Naive thymus-derived CD8-positive, alpha-beta T cell (primary cell): ENCODE measurements at regions not wholly inside any gene's neighbourhood (a gene's known extent, or its start where the extent isn't known, plus 50 kb on each side); places are given as distances from the start of the nearest gene placed in this dataset.
"Not testable (repeated sequence)": the region's sequence is repeated elsewhere in the genome, so short reads cannot be mapped to it uniquely, and the experiment has no call there.

Experiments
- ATAC-seq, 2 donors: fragments of 150-1000 bp; cut with Tn5 transposase in 1 of 2; sonication (Bioruptor Pico), chemical (Tn5 transposase) in 1 of 2; 1 replicate in 1 of 2; 2 replicates in 1 of 2; pipeline ENCODE4 v1.10.0; 2021; ENCODE audit warnings: mild to moderate bottlenecking in 2 of 2, moderate library complexity in 2 of 2
- POLR2A ChIA-PET: fragments of 350-600 bp; sonication (Branson Sonifier 250); formaldehyde crosslinking; loops from one replicate; lab custom pipeline; 2021; ENCODE audit warnings: antibody characterized with exemption; lab: Charles Lee
- DNase-seq, 10 donors: peaks; one replicate each; pipeline versions ENCODE4 v3.0.0 to v3.0.0-alpha.2; 2020 to 2022
- H3K27ac Mint-ChIP-seq, 10 donors: one replicate each; pipeline ENCODE4 v1.8.0; 2020 to 2022; ENCODE audit warnings: mild to moderate bottlenecking in 10 of 10, mixed read lengths in 10 of 10, moderate library complexity in 4 of 10, inconsistent platforms in 1 of 10
- H3K27me3 Mint-ChIP-seq, 5 donors: one replicate each; pipeline ENCODE4 v1.8.0; 2021 to 2022; ENCODE audit warnings: mixed read lengths in 5 of 5
- H3K36me3 Mint-ChIP-seq, 3 donors: one replicate each; pipeline ENCODE4 v1.8.0; 2020 to 2022; ENCODE audit warnings: mixed read lengths in 3 of 3, mild to moderate bottlenecking in 2 of 3, inconsistent platforms in 1 of 3
- H3K4me1 Mint-ChIP-seq, 4 donors: one replicate each; pipeline ENCODE4 v1.8.0; 2021 to 2022; ENCODE audit warnings: mixed read lengths in 4 of 4
- H3K4me3 Mint-ChIP-seq, 10 donors: one replicate each; pipeline ENCODE4 v1.8.0; 2020 to 2022; ENCODE audit warnings: mild to moderate bottlenecking in 10 of 10, mixed read lengths in 10 of 10, moderate library complexity in 6 of 10, inconsistent platforms in 1 of 10
- H3K9me3 Mint-ChIP-seq, 9 donors: one replicate each; pipeline ENCODE4 v1.8.0; 2020 to 2022; ENCODE audit warnings: mixed read lengths in 9 of 9, mild to moderate bottlenecking in 3 of 9, inconsistent platforms in 1 of 9, moderate library complexity in 1 of 9

DNA sequence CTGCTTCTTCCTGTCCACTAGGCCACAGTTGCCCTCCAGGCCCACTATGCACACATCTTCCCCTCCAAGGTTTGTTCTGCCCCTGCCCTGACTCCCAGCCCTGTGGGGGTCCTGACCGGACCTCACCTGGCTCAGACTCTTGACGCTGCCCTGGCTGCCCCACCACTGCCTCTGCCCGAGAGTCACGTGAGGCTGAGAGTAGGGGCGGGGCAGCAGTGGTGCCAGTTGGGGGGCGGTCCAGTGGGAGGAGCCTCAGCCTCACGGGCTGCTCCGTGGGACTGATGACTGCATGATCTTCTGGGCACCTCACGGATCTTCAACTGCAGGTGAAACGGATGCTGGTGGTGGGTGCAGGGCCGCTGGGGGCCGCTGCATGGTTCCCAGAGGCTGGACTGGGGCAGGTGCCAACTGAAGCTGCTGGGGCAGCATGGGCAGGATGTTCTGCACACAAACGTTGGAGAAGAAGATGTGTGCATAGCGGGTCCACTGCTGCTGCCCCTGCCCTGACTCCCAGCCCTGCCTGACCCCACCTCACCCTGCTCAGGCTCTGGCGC lies 77.6 kb downstream of the HHIPL2 start:
- H3K4me3 Mint-ChIP-seq, H3K27ac Mint-ChIP-seq, H3K9me3 Mint-ChIP-seq, ATAC-seq, POLR2A ChIA-PET, H3K4me1 Mint-ChIP-seq, H3K27me3 Mint-ChIP-seq, H3K36me3 Mint-ChIP-seq, DNase-seq: not testable (repeated sequence)

DNA sequence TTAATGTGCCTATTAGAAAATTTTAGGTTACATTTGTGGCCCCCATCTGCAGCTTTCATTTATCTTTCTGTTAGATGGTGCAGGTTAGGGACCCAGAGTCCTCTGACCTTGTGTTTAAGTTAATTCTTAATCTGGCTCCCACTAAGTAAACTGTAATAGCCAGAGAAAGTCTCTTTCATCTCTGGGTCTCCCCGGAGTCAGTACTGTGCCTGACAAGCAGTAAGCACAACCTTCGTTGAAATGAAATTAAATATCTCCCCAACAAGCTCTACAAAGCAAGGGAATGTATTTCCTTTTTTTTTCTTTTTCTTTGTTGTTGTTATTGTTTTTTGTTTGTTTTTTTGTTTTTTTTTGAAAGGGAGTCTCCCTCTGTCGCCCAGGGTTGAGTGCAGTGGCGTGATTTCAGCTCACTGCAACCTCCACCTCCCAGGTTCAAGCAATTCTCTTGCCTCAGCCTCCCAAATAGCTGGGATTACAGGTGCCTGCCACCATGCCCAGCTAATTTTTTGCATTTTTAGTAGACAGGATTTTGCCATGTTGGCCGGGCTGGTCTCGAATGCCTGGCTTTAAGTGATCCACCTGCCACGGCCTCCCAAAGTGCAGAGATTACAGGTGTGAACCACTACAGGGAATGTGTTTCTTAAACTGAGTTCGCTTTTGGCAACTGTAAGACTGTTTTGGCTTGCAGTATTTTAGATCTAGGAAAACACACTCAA lies 81.6 kb downstream of the HHIPL2 start:
- no peak for DNase-seq
- Mint-ChIP-seq H3K4me1 (peaks cover 6 to 14% (median 12%) of the 10 kb centered on the region in 4 donors), H3K27ac (peak overlapping the region in 5 of 10 donors; percentile 4 to 86 (median 50)), H3K4me3 (peak overlapping the region in 9 of 10 donors; percentile 19 to 82 (median 29)), H3K9me3 (peaks cover 0 to 2% (median 0%) of the 10 kb centered on the region in 9 donors), H3K27me3 (peaks cover 0 to 5% (median 0%) of the 10 kb centered on the region in 5 donors), H3K36me3 (no peaks in the 10 kb centered on the region)
- no peak for ATAC-seq
- POLR2A ChIA-PET, result interaction anchor here (0.6 to 2.4 kb wide), 4 partner anchors 168 to 513 kb away, joined by 3 to 12 read pairs (median 5); partner anchors contain the start of genes AIDA and BROX

DNA sequence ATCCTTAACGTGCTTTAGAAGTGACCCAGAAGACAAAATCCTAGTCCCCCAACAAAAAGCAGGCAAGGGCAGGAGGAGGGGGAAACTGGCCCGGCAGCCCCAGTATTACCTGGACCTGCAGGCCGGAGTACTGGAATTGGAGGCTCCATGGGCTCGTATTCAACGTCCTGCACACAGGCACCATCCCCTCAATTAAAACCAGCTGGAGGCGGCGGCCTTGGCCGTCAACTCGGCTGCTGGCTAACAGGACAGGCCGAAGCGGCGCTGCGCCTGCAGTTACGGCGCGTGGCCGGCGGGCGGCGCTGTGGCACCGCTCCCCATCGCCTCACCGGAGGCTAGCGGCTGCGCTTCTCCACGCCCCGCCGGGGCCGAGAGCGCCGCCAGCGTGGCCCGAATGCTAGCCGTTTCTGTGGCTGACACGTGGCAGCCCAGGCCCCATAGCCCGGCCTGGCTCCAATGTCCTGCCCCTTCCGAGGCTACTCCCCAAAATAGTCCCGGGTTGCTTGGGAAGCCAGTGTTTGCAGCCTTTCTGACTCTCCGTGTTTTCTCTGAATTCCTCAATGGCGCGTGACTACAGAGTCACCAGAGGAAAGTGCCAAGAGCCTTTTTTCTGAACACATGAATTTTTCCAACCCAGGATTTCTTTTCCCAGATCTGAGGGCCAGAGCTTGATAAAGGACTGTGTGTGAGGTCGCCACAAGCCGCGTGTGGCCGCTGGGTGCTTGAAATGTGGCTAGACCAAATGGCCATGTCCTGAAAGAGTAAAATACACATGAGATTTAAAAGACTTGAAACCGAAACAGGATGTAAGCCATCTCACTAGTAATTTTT lies 82.5 kb downstream of the HHIPL2 start:
- ATAC-seq (peak; percentile 91 to 94), DNase-seq (peak; percentile 57 to 87 (median 77))
- peaks cover 6 to 14% (median 12%) of the 10 kb centered on the region in 4 donors for H3K4me1 Mint-ChIP-seq
- peak overlapping the region; percentile 82 to 92 (median 88) for H3K4me3 Mint-ChIP-seq
- POLR2A ChIA-PET, result interaction anchor here (0.6 to 2.4 kb wide), 5 partner anchors 10 to 514 kb away, joined by 3 to 12 read pairs (median 4); partner anchors contain the start of genes AIDA and BROX
- H3K27ac Mint-ChIP-seq, result peak overlapping the region; percentile 82 to 97 (median 91)
- peaks cover 0 to 6% (median 3%) of the 10 kb centered on the region in 5 donors for H3K27me3 Mint-ChIP-seq
- no peaks in the 10 kb centered on the region for H3K36me3 Mint-ChIP-seq
- peaks cover 0 to 2% (median 0%) of the 10 kb centered on the region in 9 donors for H3K9me3 Mint-ChIP-seq

DNA sequence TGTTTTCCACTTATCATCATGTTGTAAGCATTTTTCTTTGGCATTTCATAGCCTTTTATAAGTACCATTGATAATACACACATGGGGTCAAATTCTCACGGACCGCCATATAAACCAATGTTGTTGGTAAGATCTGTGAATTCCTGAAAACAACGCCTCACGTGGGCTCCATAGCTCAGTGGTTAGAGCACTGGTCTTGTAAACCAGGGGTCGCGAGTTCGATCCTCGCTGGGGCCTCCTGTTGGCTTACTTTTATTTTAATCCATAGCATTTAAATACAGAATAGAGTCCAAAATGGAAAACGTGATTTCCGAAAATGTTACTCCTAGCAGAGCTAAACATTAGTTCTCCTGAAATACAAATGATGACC lies 83.1 kb downstream of the HHIPL2 start:
- DNase-seq (peak in 9 of 10 donors; percentile 50 to 81 (median 67)), ATAC-seq (peak; percentile 31 to 52)
- Mint-ChIP-seq H3K27ac (peak overlapping the region; percentile 60 to 95 (median 83)), H3K4me3 (peak overlapping the region; percentile 80 to 92 (median 85)), H3K36me3 (no peaks in the 10 kb centered on the region), H3K4me1 (peaks cover 6 to 14% (median 12%) of the 10 kb centered on the region in 4 donors), H3K27me3 (peaks cover 0 to 10% (median 5%) of the 10 kb centered on the region in 5 donors), H3K9me3 (peaks cover 0 to 2% (median 0%) of the 10 kb centered on the region in 9 donors)
- POLR2A ChIA-PET, result interaction anchor here (1.0 to 2.4 kb wide), 3 partner anchors 10 to 248 kb away, joined by 4 to 12 read pairs (median 7); partner anchors contain the start of genes AIDA and BROX

DNA sequence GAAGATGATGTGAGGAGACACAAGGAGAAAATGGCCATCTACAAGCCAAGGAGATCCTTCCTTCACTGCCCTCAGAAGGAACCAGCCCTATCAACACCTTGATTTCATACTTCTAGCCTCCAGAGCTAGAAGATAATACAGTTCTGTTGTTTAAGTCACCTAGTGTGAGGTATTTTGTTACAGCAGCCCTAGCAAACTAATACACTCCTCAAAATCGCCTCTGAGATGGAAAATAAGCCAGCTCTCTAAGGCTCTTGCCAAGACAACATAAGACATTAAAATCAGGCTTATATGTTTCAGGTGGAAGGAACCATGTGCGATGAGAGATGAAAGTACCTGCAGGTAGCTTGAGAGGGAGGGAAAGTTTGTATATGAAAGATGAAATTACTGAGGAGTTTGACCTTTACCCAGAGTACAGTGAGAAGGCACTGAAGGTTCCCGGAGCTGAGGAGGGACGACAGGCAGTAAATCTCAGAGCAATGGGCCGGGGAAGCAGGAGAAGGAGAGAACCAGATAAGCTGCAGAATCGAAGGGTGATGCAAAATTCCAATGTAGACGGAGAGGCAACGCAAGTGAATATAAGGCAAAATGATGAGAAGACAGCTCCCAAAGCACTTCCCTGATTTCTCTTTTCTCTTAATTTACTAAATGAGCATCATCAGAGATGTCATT lies 84.7 kb downstream of the HHIPL2 start:
- POLR2A ChIA-PET, result interaction anchor here (1.0 to 1.3 kb wide), 2 partner anchors 181 to 249 kb away, joined by 3 read pairs; partner anchors contain the start of genes AIDA and BROX
- peaks cover 0 to 3% (median 0%) of the 10 kb centered on the region in 3 donors for H3K36me3 Mint-ChIP-seq
- peaks cover 0 to 9% (median 0%) of the 10 kb centered on the region in 9 donors for H3K9me3 Mint-ChIP-seq
- H3K27ac Mint-ChIP-seq, result peak overlapping the region in 3 of 10 donors; percentile 43 to 95 (median 61)
- peaks cover 6 to 14% (median 12%) of the 10 kb centered on the region in 4 donors for H3K4me1 Mint-ChIP-seq
- DNase-seq, result no peak
- no peak for ATAC-seq
- H3K27me3 Mint-ChIP-seq, result peaks cover 0 to 13% (median 5%) of the 10 kb centered on the region in 5 donors
- H3K4me3 Mint-ChIP-seq, result peak overlapping the region in 3 of 10 donors; percentile 2 to 82 (median 41)

DNA sequence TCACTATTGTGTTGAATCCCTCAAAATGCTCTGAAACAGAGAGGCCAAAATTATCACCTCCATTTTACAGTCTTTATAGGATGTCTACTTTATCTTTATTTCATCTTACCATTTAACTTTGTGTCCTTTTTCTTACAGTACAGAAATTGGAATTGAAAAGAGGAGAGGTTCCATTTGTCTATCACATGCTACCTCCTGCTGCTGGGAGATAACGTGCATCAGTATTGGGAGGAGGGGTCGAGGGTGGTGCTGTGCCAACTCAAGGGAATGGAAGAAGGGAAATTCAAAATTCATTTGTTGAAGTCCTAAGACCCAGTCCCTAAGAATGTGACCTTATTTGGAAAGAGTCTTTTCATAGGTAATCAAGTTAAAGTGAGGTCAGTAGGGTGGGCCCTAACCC lies 85.3 kb downstream of the HHIPL2 start:
- Mint-ChIP-seq H3K36me3 (peaks cover 0 to 3% (median under 1%) of the 10 kb centered on the region in 3 donors), H3K27ac (no peak overlapping the region), H3K4me3 (no peak overlapping the region), H3K9me3 (peaks cover 0 to 9% (median 2%) of the 10 kb centered on the region in 9 donors), H3K4me1 (peaks cover 6 to 14% (median 12%) of the 10 kb centered on the region in 4 donors), H3K27me3 (peaks cover 0 to 13% (median 5%) of the 10 kb centered on the region in 5 donors)
- no peak for ATAC-seq
- no peak for DNase-seq
- POLR2A ChIA-PET, result no interaction called here

DNA sequence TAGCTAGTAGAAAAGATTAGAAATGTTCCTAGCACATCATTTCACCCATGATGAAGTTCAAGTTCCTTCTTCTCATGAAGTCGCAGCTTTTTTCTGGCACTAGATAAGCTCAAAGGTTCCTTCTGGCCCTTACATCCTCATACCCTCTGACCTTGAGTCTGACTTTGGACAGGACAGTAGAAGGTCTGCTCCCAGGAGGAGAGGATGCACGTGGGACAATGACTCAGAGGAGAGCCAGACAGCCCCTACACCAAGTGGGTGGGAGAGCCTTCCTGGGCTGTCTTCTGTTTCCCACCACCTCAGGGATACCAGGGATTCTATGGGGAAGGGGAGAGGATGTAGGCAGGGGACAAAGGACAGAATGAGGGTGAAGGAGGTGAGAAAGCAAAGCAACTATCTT lies 86.0 kb downstream of the HHIPL2 start:
- H3K4me3 Mint-ChIP-seq, result no peak overlapping the region
- ATAC-seq (no peak), DNase-seq (no peak)
- peaks cover 0 to 13% (median 5%) of the 10 kb centered on the region in 5 donors for H3K27me3 Mint-ChIP-seq
- peaks cover 6 to 14% (median 12%) of the 10 kb centered on the region in 4 donors for H3K4me1 Mint-ChIP-seq
- peaks cover 0 to 15% (median 8%) of the 10 kb centered on the region in 9 donors for H3K9me3 Mint-ChIP-seq
- peak overlapping the region in 1 of 10 donors; percentile 28 for H3K27ac Mint-ChIP-seq
- peaks cover 0 to 9% (median 7%) of the 10 kb centered on the region in 3 donors for H3K36me3 Mint-ChIP-seq
- POLR2A ChIA-PET, result no interaction called here

DNA sequence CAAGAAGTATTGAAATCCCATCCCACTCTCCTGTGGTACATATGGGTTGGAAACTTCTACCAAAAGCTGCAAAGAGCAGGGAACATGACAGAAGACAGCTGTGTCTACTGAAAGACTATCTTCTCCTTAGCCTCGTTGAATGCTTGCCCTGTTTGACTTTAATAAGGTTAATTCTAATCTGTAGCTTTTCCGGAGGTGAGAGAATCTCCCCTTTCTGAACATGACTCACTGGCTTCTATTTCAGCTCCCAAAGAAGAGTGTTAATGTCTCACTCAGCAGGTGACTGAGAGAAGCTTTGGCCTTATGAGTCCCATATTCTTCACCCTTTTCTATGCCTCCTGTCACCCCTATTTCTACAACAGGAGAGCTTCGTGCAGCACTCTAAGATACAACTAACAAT lies 88.3 kb downstream of the HHIPL2 start:
- H3K4me1 Mint-ChIP-seq, result peaks cover 3 to 14% (median 8%) of the 10 kb centered on the region in 4 donors
- POLR2A ChIA-PET, result no interaction called here
- H3K4me3 Mint-ChIP-seq, result no peak overlapping the region

DNA sequence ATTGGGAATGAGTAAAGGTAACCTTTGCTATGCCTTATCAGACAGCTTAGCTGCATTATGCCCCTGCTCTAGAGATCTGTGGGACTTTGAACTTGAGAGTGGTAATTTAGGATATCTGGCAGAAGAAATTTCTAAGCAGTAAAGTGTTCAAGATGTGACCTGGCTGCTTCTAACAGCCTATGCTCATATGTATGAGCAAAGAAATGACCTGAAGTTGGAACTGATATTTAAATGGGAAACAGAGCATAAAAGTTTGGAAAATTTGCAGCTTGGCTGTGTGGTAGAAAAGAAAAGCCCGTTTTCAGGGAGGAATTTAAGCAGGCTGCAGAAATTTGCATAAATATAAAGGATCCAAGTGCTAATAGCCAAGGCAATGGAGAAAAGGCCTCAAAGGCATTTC lies 90.4 kb downstream of the HHIPL2 start:
- Mint-ChIP-seq H3K36me3 (peaks cover 0 to 12% (median 7%) of the 10 kb centered on the region in 3 donors), H3K27me3 (peaks cover 0 to 13% (median 5%) of the 10 kb centered on the region in 5 donors), H3K9me3 (peaks cover 0 to 17% (median 10%) of the 10 kb centered on the region in 9 donors), H3K27ac (no peak overlapping the region), H3K4me3 (no peak overlapping the region), H3K4me1 (peaks cover 10 to 22% (median 13%) of the 10 kb centered on the region in 4 donors)
- POLR2A ChIA-PET, result no interaction called here
- ATAC-seq, result no peak
- DNase-seq, result no peak

More for the DNA sequence above, 88.3 kb downstream of the HHIPL2 start:
- DNase-seq, result no peak
- ATAC-seq, result no peak
- Mint-ChIP-seq H3K27me3 (peaks cover 0 to 13% (median 5%) of the 10 kb centered on the region in 5 donors), H3K27ac (no peak overlapping the region), H3K36me3 (peaks cover 0 to 12% (median 7%) of the 10 kb centered on the region in 3 donors), H3K9me3 (peaks cover 0 to 18% (median 10%) of the 10 kb centered on the region in 9 donors)

DNA sequence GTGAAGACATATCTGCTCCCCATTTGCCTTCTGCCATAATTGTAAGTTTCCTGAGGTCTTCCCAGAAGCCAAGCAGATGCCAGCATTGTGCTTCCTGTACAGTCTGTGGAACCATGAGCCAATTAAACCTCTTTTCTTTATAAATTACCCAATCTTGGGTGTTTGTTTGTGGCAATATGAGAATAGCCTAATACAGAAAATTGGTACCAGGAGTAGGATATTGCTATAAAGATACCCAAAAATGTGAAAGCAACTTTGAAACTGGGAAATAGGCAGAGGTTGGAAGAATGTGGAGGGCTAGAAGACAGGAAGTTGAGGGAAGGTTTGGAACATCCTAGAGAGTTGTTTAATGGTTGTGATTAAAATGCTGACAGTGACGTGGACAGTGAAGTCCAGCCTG lies 90.8 kb downstream of the HHIPL2 start:
- Mint-ChIP-seq H3K4me3 (no peak overlapping the region), H3K27ac (no peak overlapping the region), H3K9me3 (peaks cover 0 to 17% (median 10%) of the 10 kb centered on the region in 9 donors), H3K36me3 (peaks cover 0 to 12% (median 7%) of the 10 kb centered on the region in 3 donors), H3K27me3 (peaks cover 0 to 13% (median 5%) of the 10 kb centered on the region in 5 donors), H3K4me1 (peaks cover 11 to 22% (median 14%) of the 10 kb centered on the region in 4 donors)
- POLR2A ChIA-PET, result interaction anchor here (0.6 kb wide), 1 partner anchor 179 kb away, joined by 5 read pairs; no protein-coding TSS in a partner anchor
- no peak for ATAC-seq
- DNase-seq, result no peak

DNA sequence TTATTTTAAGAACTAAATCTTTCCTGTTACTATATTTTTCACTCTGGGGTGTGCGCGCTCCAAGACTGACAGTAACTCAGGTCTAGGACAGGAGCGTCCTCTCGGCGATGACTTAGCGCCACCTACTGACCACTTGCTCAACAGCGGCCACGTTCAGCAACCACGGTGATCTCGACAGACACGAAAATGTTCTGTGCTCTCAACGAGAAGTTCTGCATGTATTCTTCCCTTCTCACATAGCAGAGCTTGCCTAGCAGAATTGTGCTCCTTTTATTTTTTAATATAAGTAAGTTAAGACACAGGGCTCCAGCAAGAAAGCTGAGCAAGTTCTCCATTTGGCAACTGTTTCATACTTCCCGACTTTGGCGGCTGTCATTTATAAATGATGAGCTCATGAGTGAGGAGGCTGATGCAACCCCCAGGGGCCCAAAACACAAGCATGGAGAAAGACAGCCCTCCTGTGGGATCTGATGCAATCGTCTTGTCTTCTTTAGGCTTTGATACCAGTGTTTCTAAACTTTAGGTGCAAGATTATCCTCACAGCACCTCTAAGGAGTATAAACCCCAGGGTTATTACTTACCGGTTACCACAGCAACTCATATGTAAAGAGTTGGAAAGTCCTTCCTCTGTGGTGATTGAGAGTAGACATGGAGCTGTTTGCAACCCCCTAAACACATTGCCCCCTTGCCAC lies 92.6 kb downstream of the HHIPL2 start:
- POLR2A ChIA-PET, result interaction anchor here (1.5 to 1.6 kb wide), 2 partner anchors 10 to 35 kb away, joined by 4 to 10 read pairs; no protein-coding TSS in a partner anchor
- H3K9me3 Mint-ChIP-seq, result peaks cover 0 to 17% (median 10%) of the 10 kb centered on the region in 9 donors
- peaks cover 11 to 22% (median 14%) of the 10 kb centered on the region in 4 donors for H3K4me1 Mint-ChIP-seq
- H3K27me3 Mint-ChIP-seq, result peaks cover 0 to 9% (median 1%) of the 10 kb centered on the region in 5 donors
- ATAC-seq (peak; percentile 99 to 100), DNase-seq (peak; percentile 62 to 90 (median 81))
- H3K36me3 Mint-ChIP-seq, result peaks cover 0 to 12% (median 7%) of the 10 kb centered on the region in 3 donors
- H3K27ac Mint-ChIP-seq, result peak overlapping the region in 8 of 10 donors; percentile 15 to 86 (median 22)
- peak overlapping the region in 8 of 10 donors; percentile 4 to 63 (median 18) for H3K4me3 Mint-ChIP-seq
